ENCODE measurements at regions not wholly inside any gene's neighbourhood (a gene's known extent, or its start where the extent isn't known, plus 50 kb on each side); places are given as distances from the start of the nearest gene placed in this dataset.

DNA sequence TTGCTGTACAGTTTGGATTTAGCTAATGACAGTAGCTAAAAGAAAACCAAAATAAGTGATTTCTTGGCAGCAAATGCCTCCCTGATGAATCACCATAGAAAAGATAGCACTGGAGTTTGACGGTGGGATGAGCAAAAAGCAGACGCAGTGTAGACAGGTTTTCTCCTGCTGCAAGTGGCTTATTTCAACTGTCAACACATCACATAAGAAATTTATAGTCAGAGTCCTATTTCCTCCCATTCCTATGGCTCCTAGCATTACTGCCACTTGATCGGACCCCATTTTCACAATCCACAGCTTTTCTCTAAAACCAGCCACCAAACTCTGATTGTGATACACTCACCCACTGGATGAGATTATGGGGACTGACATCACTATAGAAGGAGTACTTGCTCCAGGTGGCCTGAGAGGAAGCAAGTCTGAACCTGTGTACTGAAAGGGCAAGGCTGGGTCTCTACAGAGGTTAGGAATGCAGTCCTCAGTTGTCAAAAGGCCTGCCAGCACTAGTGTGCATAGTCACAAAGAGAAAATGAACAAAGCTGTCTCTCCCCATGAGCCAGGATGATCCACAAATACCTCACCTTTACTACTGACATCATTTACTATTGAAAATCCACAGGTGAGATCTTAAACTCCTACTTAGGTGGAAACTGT, 359.8 kb downstream of the LTN1 start:
- H3K27me3 Mint-ChIP-seq (ENCODE audit: low read depth, poor library complexity) = peaks cover 3% of the 10 kb centered on the region
- DNase-seq = no peak
- TF ChIP-seq, protein P1, sequence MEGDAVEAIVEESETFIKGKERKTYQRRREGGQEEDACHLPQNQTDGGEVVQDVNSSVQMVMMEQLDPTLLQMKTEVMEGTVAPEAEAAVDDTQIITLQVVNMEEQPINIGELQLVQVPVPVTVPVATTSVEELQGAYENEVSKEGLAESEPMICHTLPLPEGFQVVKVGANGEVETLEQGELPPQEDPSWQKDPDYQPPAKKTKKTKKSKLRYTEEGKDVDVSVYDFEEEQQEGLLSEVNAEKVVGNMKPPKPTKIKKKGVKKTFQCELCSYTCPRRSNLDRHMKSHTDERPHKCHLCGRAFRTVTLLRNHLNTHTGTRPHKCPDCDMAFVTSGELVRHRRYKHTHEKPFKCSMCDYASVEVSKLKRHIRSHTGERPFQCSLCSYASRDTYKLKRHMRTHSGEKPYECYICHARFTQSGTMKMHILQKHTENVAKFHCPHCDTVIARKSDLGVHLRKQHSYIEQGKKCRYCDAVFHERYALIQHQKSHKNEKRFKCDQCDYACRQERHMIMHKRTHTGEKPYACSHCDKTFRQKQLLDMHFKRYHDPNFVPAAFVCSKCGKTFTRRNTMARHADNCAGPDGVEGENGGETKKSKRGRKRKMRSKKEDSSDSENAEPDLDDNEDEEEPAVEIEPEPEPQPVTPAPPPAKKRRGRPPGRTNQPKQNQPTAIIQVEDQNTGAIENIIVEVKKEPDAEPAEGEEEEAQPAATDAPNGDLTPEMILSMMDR (IDR thresholded peaks at IDR 0.05) = no peak
- no peak overlapping the region for H3K27ac Mint-ChIP-seq
- no peaks in the 10 kb centered on the region for H3K4me1 Mint-ChIP-seq
- H3K9me3 Mint-ChIP-seq = no peaks in the 10 kb centered on the region
- no peaks in the 10 kb centered on the region for H3K36me3 Mint-ChIP-seq (ENCODE audit: low read depth)
- H3K4me3 Mint-ChIP-seq = no peak overlapping the region

DNA sequence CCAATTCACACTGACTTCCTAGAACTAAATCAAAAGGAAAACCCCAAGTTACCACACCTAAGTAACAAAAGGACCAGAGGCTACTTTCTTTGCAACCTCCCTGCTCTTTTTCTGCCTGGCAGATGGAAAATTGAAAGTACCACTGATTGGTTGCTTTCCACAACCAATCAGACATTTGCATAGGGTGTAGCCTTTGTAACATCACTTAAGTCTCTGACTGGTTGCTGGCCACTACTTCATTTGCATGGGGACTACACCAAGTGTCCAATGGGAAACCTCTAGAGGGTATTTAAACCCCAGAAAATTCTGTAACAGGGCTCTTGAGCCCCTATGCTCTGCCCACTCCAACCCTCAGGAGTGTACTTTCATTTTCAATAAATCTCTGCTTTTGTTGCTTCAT, 365.0 kb downstream of the LTN1 start:
- Mint-ChIP-seq H3K27ac (no peak overlapping the region), H3K27me3 (ENCODE audit: low read depth, poor library complexity) (peaks cover 3% of the 10 kb centered on the region), H3K4me1 (no peaks in the 10 kb centered on the region), H3K36me3 (ENCODE audit: low read depth) (no peaks in the 10 kb centered on the region), H3K9me3 (peaks cover 12% of the 10 kb centered on the region), H3K4me3 (no peak overlapping the region)
- TF ChIP-seq, protein P1 (IDR thresholded peaks at IDR 0.05) = no peak
- no peak for DNase-seq

DNA sequence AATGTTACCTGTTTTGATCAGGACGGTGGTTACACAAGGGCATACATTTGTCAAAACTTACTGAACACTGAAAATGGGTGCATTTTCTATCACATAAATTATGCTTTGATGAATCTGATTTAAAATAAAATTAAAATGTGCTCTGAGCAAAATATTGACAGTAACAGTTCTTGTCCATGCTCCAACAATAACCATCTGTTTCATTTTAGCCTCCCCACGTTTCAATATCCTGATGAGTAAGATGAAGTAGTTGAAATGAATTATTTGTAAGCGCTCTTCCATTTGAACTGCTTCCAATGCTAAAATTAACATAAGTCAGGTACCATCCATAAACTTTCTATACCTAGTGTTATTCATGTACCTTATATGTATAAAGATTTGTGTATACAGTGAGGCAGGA, 365.4 kb downstream of the LTN1 start:
- TF ChIP-seq, protein P1 (IDR thresholded peaks at IDR 0.05) = no peak
- Mint-ChIP-seq H3K36me3 (ENCODE audit: low read depth) (no peaks in the 10 kb centered on the region), H3K27me3 (ENCODE audit: low read depth, poor library complexity) (peaks cover 3% of the 10 kb centered on the region), H3K4me3 (no peak overlapping the region), H3K9me3 (peaks cover 16% of the 10 kb centered on the region), H3K4me1 (no peaks in the 10 kb centered on the region), H3K27ac (no peak overlapping the region)
- DNase-seq = no peak

DNA sequence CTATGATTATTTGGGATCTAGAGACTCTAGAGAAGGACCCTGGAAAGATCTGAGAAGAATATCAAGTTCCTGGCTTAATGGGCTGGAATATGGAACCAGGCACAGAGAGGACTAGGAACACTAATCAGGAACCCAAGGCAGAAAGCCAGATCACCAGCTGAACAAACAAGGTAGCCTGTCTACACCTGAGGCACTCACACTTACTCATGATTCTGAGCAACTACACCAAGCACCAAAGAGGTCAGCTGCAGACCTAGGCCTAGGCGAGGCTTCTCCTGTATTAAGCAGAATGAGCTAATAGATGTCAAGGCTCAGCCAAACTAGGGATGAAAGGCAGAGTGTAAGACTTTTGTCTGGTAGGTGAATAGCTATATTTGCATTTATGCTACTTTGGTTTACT, 368.1 kb downstream of the LTN1 start:
- TF ChIP-seq, protein P1 (IDR thresholded peaks at IDR 0.05) = no peak
- H3K27ac Mint-ChIP-seq = no peak overlapping the region
- no peaks in the 10 kb centered on the region for H3K4me1 Mint-ChIP-seq
- H3K4me3 Mint-ChIP-seq = no peak overlapping the region
- no peak for DNase-seq
- H3K36me3 Mint-ChIP-seq (ENCODE audit: low read depth) = no peaks in the 10 kb centered on the region
- H3K9me3 Mint-ChIP-seq = peaks cover 30% of the 10 kb centered on the region
- peaks cover 3% of the 10 kb centered on the region for H3K27me3 Mint-ChIP-seq (ENCODE audit: low read depth, poor library complexity)

DNA sequence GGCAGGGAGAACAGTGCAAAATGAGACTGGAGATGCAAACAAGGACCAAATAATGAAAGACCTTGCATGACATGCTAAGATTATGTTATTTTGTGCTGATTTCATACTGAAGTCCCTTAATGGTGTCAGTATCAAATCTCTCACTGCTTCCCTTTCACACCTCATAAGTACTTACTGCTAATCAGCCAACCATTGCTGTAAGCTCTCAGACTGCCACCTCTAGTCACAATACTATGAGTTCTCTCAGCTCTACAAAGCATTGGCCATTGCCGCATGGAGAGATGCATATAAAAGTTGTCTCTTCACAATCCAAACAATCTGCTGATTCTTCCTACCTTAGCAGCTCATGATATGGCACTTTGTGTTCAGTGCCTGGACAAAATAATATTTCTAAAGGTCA, 375.4 kb downstream of the LTN1 start:
- H3K27ac Mint-ChIP-seq = no peak overlapping the region
- no peak overlapping the region for H3K4me3 Mint-ChIP-seq
- no peaks in the 10 kb centered on the region for H3K27me3 Mint-ChIP-seq (ENCODE audit: low read depth, poor library complexity)
- no peak for DNase-seq
- peaks cover 15% of the 10 kb centered on the region for H3K9me3 Mint-ChIP-seq
- H3K36me3 Mint-ChIP-seq (ENCODE audit: low read depth) = no peaks in the 10 kb centered on the region
- TF ChIP-seq, protein P1 (IDR thresholded peaks at IDR 0.05) = no peak
- no peaks in the 10 kb centered on the region for H3K4me1 Mint-ChIP-seq

DNA sequence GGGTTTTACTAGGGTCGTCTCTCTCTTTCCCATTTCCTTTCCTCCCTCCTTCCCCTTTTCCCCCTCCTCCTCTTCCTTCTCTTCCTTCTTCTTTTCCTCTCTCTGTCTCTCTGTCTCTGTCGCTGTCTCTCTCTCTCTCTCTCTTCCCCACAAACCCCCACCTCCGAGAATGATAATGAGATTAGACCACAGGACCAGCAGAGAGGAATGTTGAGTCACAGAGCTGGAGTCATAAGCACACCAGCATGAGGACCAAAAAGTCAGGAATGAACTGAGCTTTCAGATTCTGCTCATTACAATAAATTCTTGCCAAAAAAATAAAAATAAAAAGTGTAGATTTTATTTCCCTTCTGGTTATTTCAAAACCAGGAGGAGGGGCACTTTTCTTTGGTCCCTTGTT, 377.4 kb downstream of the LTN1 start:
- Mint-ChIP-seq H3K4me1 (no peaks in the 10 kb centered on the region), H3K9me3 (no peaks in the 10 kb centered on the region), H3K4me3 (no peak overlapping the region), H3K36me3 (ENCODE audit: low read depth) (no peaks in the 10 kb centered on the region), H3K27ac (no peak overlapping the region), H3K27me3 (ENCODE audit: low read depth, poor library complexity) (no peaks in the 10 kb centered on the region)
- TF ChIP-seq, protein P1 (IDR thresholded peaks at IDR 0.05) = no peak
- no peak for DNase-seq

All from nephron progenitor cell (in vitro differentiated cells).